SK-N-SH treated with all-trans-retinoic acid at 6 μM for 48 hours (cell line): ENCODE measurements at regions not wholly inside any gene's neighbourhood (a gene's known extent, or its start where the extent isn't known, plus 50 kb on each side); places are given as distances from the start of the nearest gene placed in this dataset.

ENCODE experiments used
- ATAC-seq: fragments of 200-7000 bp; cut with Tn5 transposase; 3 replicates; pipeline ENCODE4 v1.9.1; 2020; ENCODE audit warnings: mild to moderate bottlenecking, moderate library complexity
- ARNTL ChIP-seq: fragments of 450-650 bp; formaldehyde crosslinking; IDR thresholded peaks from 2 replicates; pipeline ENCODE4 v1.5.0; 2020; ENCODE audit warnings: low read depth, mild to moderate bottlenecking, moderate library complexity, borderline replicate concordance
- BACH2 ChIP-seq: fragments of 250-450 bp; sonication (Bioruptor Pico); IDR thresholded peaks from 2 replicates; pipeline ENCODE4 v1.9.0; 2021; ENCODE audit warnings: mild to moderate bottlenecking, borderline replicate concordance
- CSDC2 ChIP-seq: fragments of 250-450 bp; sonication (Bioruptor Pico); IDR thresholded peaks from 2 replicates; pipeline ENCODE4 v1.5.0; 2020; ENCODE audit warnings: mild to moderate bottlenecking, moderate library complexity
- ESRRG ChIP-seq: fragments of 250-450 bp; sonication (Bioruptor Pico); IDR thresholded peaks from 2 replicates; pipeline ENCODE4 v1.6.1; 2021; ENCODE audit warnings: mild to moderate bottlenecking
- GLIS3 ChIP-seq: fragments of 250-450 bp; sonication (Bioruptor Pico); IDR thresholded peaks from 2 replicates; pipeline ENCODE4 v1.5.0; 2020; ENCODE audit warnings: mild to moderate bottlenecking, moderate library complexity
- ISL1 ChIP-seq: fragments of 250-450 bp; sonication (Bioruptor Pico); IDR thresholded peaks from 2 replicates; pipeline ENCODE4 v2.1.2; 2022; ENCODE audit warnings: mild to moderate bottlenecking, moderate library complexity
- OSR1 ChIP-seq: fragments of 250-450 bp; sonication (Bioruptor Pico); IDR thresholded peaks from 2 replicates; pipeline ENCODE4 v1.8.0; 2022; ENCODE audit warnings: moderate library complexity, mild to moderate bottlenecking, inconsistent platforms
- PATZ1 ChIP-seq: fragments of 250-450 bp; sonication (Bioruptor Pico); IDR thresholded peaks from 2 replicates; pipeline ENCODE4 v1.8.0; 2020; ENCODE audit warnings: mild to moderate bottlenecking, moderate library complexity, borderline replicate concordance
- POU6F1 ChIP-seq: fragments of 250-450 bp; sonication (Bioruptor Pico); IDR thresholded peaks from 2 replicates; pipeline ENCODE4 v1.8.0; 2021; ENCODE audit warnings: low read depth, mild to moderate bottlenecking, moderate library complexity, borderline replicate concordance
- PPARA ChIP-seq: fragments of 250-450 bp; sonication (Bioruptor Pico); IDR thresholded peaks from 2 replicates; pipeline ENCODE4 v1.5.0; 2020; ENCODE audit warnings: mild to moderate bottlenecking, borderline replicate concordance
- RARB ChIP-seq: fragments of 250-450 bp; sonication (Bioruptor Pico); IDR thresholded peaks from 2 replicates; pipeline ENCODE4 v1.8.0; 2021; ENCODE audit warnings: mild to moderate bottlenecking, moderate library complexity
- SNAI2 ChIP-seq: fragments of 250-450 bp; sonication (Bioruptor Pico); IDR thresholded peaks from 2 replicates; pipeline ENCODE4 v1.5.0; 2020; ENCODE audit warnings: mild to moderate bottlenecking, moderate library complexity
- TCF4 ChIP-seq: fragments of 250-450 bp; sonication (Bioruptor Pico); IDR thresholded peaks from 2 replicates; pipeline ENCODE4 v1.8.0; 2021; ENCODE audit warnings: mild to moderate bottlenecking, moderate library complexity, borderline replicate concordance
- TOX ChIP-seq: fragments of 250-450 bp; sonication (Bioruptor Pico); IDR thresholded peaks from 2 replicates; pipeline ENCODE4 v1.8.0; 2021; ENCODE audit warnings: mild to moderate bottlenecking, moderate library complexity, borderline replicate concordance
- TSHZ2 ChIP-seq: fragments of 250-450 bp; sonication (Bioruptor Pico); IDR thresholded peaks from 2 replicates; pipeline ENCODE4 v1.5.0; 2020; ENCODE audit warnings: mild to moderate bottlenecking, moderate library complexity
- ZC3H10 ChIP-seq: fragments of 250-450 bp; sonication (Bioruptor Pico); IDR thresholded peaks from 2 replicates; pipeline ENCODE4 v1.5.1; 2021; ENCODE audit warnings: mild to moderate bottlenecking, moderate library complexity
- ZFP3 ChIP-seq: fragments of 250-450 bp; sonication (Bioruptor Pico); IDR thresholded peaks from 2 replicates; pipeline ENCODE4 v1.5.0; 2020; ENCODE audit warnings: mild to moderate bottlenecking, moderate library complexity
- ZFP30 ChIP-seq: fragments of 450-650 bp; formaldehyde crosslinking; IDR thresholded peaks from 2 replicates; pipeline ENCODE4 v1.5.0; 2022; ENCODE audit warnings: mild to moderate bottlenecking, moderate library complexity
- ZNF565 ChIP-seq: fragments of 450-650 bp; formaldehyde crosslinking; conservative IDR thresholded peaks from 2 replicates; pipeline ENCODE4 v1.5.0; 2020; ENCODE audit warnings: low read depth, mild to moderate bottlenecking, moderate library complexity
- ZNF8 ChIP-seq: fragments of 450-650 bp; formaldehyde crosslinking; IDR thresholded peaks from 2 replicates; pipeline ENCODE4 v1.5.0; 2020; ENCODE audit warnings: mild to moderate bottlenecking, moderate library complexity
- TF ChIP-seq, protein P1 (sequence below): fragments of 250-450 bp; sonication (Bioruptor Pico); IDR thresholded peaks from 2 replicates; pipeline ENCODE4 v1.5.1; 2020; ENCODE audit warnings: low read depth, mild to moderate bottlenecking, moderate library complexity
- TF ChIP-seq, protein P2 (sequence below): fragments of 250-450 bp; sonication (Bioruptor Pico); IDR thresholded peaks from 2 replicates; pipeline ENCODE4 v1.5.1; 2021; ENCODE audit warnings: mild to moderate bottlenecking, moderate library complexity

GRCh38 chr15:26433060-26433459, 339.8 kb downstream of the GABRB3 start (continued):
- TF ChIP-seq BACH2 (CRISPR knock-in tag) (no peak), CSDC2 (CRISPR knock-in tag) (no peak), ZFP30 (no peak)
- TF ChIP-seq, protein P1, sequence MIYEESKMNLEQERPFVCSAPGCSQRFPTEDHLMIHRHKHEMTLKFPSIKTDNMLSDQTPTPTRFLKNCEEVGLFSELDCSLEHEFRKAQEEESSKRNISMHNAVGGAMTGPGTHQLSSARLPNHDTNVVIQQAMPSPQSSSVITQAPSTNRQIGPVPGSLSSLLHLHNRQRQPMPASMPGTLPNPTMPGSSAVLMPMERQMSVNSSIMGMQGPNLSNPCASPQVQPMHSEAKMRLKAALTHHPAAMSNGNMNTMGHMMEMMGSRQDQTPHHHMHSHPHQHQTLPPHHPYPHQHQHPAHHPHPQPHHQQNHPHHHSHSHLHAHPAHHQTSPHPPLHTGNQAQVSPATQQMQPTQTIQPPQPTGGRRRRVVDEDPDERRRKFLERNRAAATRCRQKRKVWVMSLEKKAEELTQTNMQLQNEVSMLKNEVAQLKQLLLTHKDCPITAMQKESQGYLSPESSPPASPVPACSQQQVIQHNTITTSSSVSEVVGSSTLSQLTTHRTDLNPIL (CRISPR knock-in tag) = no peak

DNA sequence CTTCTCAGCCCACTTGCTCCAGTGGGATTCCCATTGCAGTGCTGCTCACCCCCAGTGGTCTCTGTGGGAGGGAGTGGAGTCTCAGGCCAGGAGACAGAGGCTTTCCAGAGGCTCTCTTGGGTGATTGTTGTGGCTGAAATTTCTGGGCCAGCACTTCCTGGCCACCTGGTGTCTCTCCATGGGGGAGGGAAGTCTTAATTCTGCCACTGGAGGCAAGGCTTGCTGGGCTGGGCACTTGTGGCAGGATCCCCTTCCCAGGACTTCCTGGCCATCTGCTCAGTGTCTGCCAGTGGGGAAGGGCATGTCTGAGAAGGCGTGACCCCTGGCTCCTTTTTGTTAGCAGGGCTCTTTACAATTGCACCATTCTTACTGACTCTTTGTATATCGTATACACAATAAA, 351.8 kb downstream of the GABRB3 start:
- TF ChIP-seq PPARA (CRISPR knock-in tag) (no peak), ZNF565 (no peak), ISL1 (CRISPR knock-in tag) (no peak), ESRRG (CRISPR knock-in tag) (no peak), OSR1 (no peak), TOX (CRISPR knock-in tag) (no peak), TCF4 (no peak), SNAI2 (no peak), CSDC2 (CRISPR knock-in tag) (no peak), ZC3H10 (CRISPR knock-in tag) (no peak), PATZ1 (CRISPR knock-in tag) (no peak), GLIS3 (CRISPR knock-in tag) (no peak), RARB (no peak), ARNTL (CRISPR knock-in tag) (no peak), TSHZ2 (no peak), ZFP30 (no peak)
- TF ChIP-seq, protein P1 (CRISPR knock-in tag) = no peak
- TF ChIP-seq, protein P2, sequence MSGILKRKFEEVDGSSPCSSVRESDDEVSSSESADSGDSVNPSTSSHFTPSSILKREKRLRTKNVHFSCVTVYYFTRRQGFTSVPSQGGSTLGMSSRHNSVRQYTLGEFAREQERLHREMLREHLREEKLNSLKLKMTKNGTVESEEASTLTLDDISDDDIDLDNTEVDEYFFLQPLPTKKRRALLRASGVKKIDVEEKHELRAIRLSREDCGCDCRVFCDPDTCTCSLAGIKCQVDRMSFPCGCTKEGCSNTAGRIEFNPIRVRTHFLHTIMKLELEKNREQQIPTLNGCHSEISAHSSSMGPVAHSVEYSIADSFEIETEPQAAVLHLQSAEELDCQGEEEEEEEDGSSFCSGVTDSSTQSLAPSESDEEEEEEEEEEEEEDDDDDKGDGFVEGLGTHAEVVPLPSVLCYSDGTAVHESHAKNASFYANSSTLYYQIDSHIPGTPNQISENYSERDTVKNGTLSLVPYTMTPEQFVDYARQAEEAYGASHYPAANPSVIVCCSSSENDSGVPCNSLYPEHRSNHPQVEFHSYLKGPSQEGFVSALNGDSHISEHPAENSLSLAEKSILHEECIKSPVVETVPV = no peak
- ATAC-seq = no peak

- ATAC-seq = no peak
- TF ChIP-seq PATZ1 (CRISPR knock-in tag) = no peak
- TF ChIP-seq PPARA (CRISPR knock-in tag) = no peak
These were observed 377.2 kb downstream of the GABRB3 start for GRCh38 chr15:26395624-26396023.

GRCh38 chr15:26394801-26395200, 378.1 kb downstream of the GABRB3 start:
- ATAC-seq = no peak
- TF ChIP-seq PPARA (CRISPR knock-in tag) (no peak), TOX (CRISPR knock-in tag) (no peak), ZNF8 (no peak), ZFP3 (CRISPR knock-in tag) (no peak), POU6F1 (no peak), ISL1 (CRISPR knock-in tag) (no peak), RARB (no peak)
- TF ChIP-seq, protein P1 (CRISPR knock-in tag) = no peak
- TF ChIP-seq, protein P2 = no peak
